Adipocyte (in vitro differentiated cells): ENCODE measurements at regions not wholly inside any gene's neighbourhood (a gene's known extent, or its start where the extent isn't known, plus 50 kb on each side); places are given as distances from the start of the nearest gene placed in this dataset.
A peak's percentile ranks its signal among the peaks of the same experiment; 100 is the strongest.
"Not testable (repeated sequence)": the region's sequence is repeated elsewhere in the genome, so short reads cannot be mapped to it uniquely, and the experiment has no call there.

Source experiments
- DNase-seq: peaks from one replicate; pipeline ENCODE4 v3.0.0-alpha.2; 2015; ENCODE audit warnings: low read depth
- H3K27me3 ChIP-seq: replicated peaks from 2 replicates; pipeline ENCODE4 v1.7.0; 2013; ENCODE audit warnings: mild to moderate bottlenecking, low read length, moderate library complexity; ENCODE audit not compliant: control insufficient read depth, insufficient read depth
- H3K36me3 ChIP-seq: 2 replicates; pipeline ENCODE4 v1.7.0; 2013; ENCODE audit warnings: low read length, mild to moderate bottlenecking, moderate library complexity; ENCODE audit not compliant: control insufficient read depth, insufficient read depth, severe bottlenecking
- H3K4me1 ChIP-seq: 2 replicates; pipeline ENCODE4 v1.7.0; 2013; ENCODE audit warnings: mild to moderate bottlenecking, low read length, moderate library complexity; ENCODE audit not compliant: control insufficient read depth, insufficient read depth
- H3K4me3 ChIP-seq: 2 replicates; pipeline ENCODE4 v1.7.0; 2013; ENCODE audit warnings: mild to moderate bottlenecking, low read length, moderate library complexity
- H3K9ac ChIP-seq: 2 replicates; pipeline ENCODE4 v1.7.0; 2013; ENCODE audit warnings: mild to moderate bottlenecking, low read length, moderate library complexity
- H3K9me3 ChIP-seq: 2 replicates; pipeline ENCODE4 v1.7.0; 2013; ENCODE audit warnings: mild to moderate bottlenecking, low read length, moderate library complexity; ENCODE audit not compliant: control insufficient read depth

DNA sequence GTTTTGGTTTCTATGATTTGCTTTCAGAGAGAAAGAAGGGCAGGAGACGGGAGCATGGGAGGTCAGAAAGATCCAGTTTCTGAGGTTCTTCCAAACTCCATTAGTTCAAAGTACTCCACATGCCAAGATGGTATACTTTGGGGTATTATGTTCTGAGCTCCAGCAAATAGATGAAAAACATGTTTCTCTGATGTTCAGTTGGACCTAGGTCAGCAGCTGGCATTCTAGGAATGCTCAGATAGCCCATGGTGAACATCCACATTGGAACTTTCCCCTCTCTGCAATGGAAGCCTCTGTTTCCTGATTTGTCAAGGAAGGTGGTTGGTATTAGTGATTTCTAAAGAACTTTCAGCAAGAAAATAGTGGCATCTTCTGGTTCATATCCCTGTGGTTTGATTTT, 257.5 kb downstream of the KTN1 start:
- Histone ChIP-seq H3K36me3 (no peaks in the 10 kb centered on the region), H3K4me3 (no peak overlapping the region), H3K9me3 (no peaks in the 10 kb centered on the region), H3K27me3 (peaks cover 6% of the 10 kb centered on the region), H3K4me1 (no peaks in the 10 kb centered on the region), H3K9ac (no peak overlapping the region)
- DNase-seq, result no peak

DNA sequence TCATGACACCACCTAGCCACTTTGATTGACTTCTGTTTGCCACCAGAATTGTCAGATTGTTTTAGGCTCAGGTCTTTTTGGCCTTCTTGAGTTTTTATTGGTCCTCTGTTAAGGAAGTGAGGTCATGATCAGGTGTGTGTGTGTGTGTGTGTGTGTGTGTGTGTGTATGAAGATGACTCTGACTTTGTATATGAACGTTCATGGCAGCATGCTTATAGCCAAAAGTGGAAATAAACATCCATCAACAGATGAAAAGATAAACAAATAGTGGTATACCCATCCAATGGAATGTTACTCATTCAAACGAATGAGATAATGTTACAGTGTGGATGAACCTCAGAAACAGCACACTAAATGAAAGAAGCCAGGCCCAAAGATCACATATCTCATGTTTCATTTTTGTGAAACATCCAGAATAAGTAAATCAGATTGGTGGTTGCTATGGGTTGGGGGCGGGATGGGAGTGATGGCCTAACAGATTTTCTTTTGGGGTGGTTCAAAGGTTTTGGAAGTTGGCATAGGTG, 258.6 kb downstream of the KTN1 start:
- DNase-seq, result no peak
- Histone ChIP-seq H3K4me3 (no peak overlapping the region), H3K36me3 (no peaks in the 10 kb centered on the region), H3K9ac (no peak overlapping the region), H3K4me1 (no peaks in the 10 kb centered on the region), H3K9me3 (no peaks in the 10 kb centered on the region), H3K27me3 (peaks cover 6% of the 10 kb centered on the region)

DNA sequence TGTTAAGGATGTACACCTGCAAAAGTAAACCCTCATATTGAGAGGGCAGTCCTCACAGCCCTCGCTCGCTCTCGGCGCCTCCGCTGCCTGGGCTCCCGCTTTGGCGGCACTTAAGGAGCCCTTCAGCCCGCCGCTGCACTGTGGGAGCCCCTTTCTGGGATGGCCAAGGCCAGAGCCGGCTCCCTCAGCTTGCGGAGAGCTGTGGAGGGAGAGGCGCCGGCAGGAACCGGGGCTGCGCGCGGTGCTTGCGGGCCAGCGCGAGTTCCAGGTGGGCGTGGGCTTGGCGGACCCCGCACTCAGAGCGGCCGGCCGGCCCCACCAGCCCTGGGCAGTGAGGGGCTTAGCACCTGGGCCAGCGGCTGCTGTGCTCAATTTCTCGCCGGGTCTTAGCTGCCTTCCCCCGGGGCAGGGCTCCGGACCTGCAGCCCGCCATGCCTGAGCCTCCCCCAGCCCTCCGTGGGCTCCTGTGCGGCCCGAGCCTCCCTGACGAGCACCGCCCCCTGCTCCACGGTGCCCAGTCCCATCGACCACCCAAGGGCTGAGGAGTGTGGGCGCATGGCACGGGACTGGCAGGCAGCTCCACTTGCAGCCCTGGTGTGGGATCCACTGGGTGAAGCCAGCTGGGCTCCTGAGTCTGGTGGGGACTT, 259.4 kb downstream of the KTN1 start:
- not testable (repeated sequence) for DNase-seq, H3K9ac ChIP-seq, H3K4me1 ChIP-seq, H3K4me3 ChIP-seq, H3K9me3 ChIP-seq, H3K36me3 ChIP-seq, H3K27me3 ChIP-seq

DNA sequence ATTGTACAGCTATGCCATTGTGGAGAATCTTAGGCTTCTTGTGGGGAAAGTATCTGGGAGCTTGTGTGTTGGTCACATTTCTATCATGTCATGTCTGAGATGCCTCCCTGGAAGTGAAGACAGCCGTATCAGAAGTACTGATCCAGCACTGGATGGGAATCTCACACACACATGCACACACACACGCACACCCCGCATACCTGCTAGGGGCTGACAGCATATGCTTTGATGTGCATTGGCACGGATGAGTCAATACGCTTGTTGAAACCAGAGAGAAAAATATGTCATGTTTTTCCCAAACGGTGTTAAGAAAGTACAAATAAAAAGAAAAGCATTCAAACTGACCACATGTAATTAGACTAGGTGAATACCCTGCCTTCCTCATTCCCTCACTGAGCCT, 260.8 kb downstream of the KTN1 start:
- DNase-seq, result no peak
- no peak overlapping the region for H3K4me3 ChIP-seq
- H3K27me3 ChIP-seq, result no peaks in the 10 kb centered on the region
- no peak overlapping the region for H3K9ac ChIP-seq
- no peaks in the 10 kb centered on the region for H3K36me3 ChIP-seq
- no peaks in the 10 kb centered on the region for H3K9me3 ChIP-seq
- H3K4me1 ChIP-seq, result peaks cover 2% of the 10 kb centered on the region

DNA sequence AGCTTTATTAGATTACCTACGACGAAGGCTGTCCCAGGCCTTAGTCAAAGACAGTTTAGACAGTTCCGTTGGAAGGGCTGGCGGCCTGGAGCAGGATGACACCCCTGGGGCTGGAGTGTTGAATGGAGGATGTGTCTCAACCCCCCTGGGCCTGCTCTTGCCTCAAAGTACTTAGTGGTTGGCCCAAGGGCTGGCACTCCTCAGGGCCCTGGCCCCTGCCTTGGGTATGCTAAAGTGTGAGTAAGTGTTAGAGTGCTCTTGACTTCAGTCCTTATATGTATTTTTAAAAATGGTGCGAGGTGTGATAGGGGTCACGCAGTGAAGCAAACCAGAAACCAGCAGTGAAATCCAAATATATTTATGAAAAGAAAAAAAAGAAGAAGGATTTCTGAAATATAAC, 261.6 kb downstream of the KTN1 start:
- Histone ChIP-seq H3K4me3 (no peak overlapping the region), H3K4me1 (peaks cover 10% of the 10 kb centered on the region), H3K9me3 (no peaks in the 10 kb centered on the region), H3K9ac (no peak overlapping the region), H3K27me3 (no peaks in the 10 kb centered on the region), H3K36me3 (no peaks in the 10 kb centered on the region)
- no peak for DNase-seq

DNA sequence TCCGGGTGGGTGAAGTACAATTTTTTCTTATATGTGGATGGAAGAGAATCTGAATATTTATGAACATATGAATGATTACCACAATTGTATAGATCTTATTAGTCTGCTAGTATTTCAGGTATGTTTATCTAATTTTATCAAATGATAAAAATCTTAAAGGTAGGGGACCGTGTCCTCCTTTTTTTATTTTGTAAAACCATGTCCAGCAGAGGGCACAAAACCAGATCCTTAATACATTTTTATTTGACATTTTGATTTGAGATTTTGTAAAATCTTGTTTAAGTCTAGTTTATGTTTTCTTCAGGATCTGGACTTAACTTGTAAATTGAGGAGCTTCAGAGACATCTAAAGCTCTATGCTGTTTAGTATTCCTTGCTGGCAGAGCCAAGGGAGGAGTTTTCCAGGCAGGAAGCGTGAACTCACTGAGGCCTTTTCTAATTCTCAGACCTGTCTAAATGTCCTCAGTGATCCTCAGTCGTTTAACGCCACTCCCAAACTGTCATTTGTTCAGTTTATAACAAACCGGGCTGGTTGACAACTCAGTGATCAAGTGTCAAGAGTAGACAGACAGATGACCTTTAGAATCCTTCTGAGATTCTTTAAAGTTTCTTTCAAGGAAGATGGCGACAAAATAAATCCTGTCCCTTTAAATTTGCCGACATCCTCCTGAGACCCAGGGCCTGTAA, 263.9 kb downstream of the KTN1 start:
- Histone ChIP-seq H3K9me3 (no peaks in the 10 kb centered on the region), H3K4me1 (peaks cover 28% of the 10 kb centered on the region), H3K4me3 (no peak overlapping the region), H3K9ac (no peak overlapping the region), H3K36me3 (no peaks in the 10 kb centered on the region), H3K27me3 (no peaks in the 10 kb centered on the region)
- DNase-seq, result peak; percentile 60

DNA sequence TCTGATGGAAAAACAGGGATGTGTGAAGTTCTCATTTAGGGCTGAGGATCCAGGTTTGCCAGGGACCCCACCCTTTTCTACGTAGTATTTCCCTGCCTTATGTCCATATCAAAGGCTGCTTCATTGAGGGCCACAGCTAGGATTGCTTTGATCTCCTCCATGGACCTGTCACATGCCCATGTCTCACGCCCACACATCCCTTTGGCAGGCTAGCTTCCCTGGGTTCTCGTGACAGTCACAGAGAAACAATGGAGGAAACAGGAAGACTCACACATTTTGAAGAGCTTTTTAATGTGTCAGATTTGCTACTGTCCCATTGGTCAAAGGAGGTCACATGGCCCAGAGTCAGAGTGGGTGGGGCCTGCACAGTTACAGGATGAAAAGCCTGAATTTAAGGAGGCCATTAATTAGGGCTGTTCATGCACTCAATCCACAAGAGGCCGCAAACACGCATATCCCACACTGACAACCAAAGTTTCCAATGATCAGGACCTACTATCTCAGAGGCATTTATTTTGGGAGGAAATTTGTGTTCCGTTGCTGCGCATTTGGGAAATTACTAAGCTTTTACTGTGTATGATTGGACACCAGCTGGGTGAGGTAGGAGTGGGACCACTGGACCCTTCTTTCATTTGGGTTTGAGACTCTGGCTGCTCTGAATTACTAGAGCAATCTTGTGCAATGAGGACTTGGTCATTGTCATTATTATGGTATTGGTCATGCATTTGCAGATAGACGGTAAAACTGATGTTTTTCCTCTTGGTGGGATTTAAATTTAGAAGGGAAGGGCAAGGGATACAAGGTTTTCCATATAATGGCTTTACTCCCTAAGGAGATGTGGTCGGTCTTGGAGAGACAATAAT, 266.2 kb downstream of the KTN1 start:
- no peak overlapping the region for H3K9ac ChIP-seq
- H3K36me3 ChIP-seq, result no peaks in the 10 kb centered on the region
- no peak overlapping the region for H3K4me3 ChIP-seq
- H3K4me1 ChIP-seq, result peaks cover 36% of the 10 kb centered on the region
- no peaks in the 10 kb centered on the region for H3K27me3 ChIP-seq
- H3K9me3 ChIP-seq, result no peaks in the 10 kb centered on the region
- DNase-seq, result no peak

DNA sequence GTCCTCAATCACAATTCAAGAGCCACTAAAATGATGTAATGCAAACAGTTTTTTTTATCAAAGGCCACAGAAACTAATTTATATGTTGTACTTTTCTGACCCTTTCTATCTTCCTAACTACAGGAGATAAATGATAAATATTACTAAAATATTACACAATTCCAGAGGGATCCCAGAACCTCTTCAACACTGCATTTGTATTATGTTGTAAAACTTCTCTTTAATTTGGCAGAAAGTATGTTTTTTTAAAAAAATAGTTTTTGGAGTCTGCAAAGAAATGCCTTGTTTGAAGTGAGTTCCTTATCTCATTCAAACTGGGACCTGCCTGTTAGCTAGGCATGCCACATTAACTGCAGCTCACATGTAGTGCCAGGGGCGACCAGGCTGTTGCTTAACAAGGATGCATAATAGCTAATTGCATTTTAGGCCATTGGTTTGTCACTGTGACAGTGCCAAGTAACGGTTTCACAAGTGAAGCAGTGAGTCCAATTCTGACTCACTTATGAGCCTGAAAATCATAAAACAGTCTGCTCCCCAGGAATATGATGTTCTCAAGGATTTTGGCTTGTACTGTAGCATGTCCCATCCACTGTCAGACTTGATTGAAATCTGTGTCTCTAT, 266.9 kb downstream of the KTN1 start:
- Histone ChIP-seq H3K9ac (no peak overlapping the region), H3K4me3 (no peak overlapping the region), H3K4me1 (peaks cover 44% of the 10 kb centered on the region), H3K9me3 (no peaks in the 10 kb centered on the region), H3K27me3 (no peaks in the 10 kb centered on the region), H3K36me3 (no peaks in the 10 kb centered on the region)
- DNase-seq, result peak; percentile 70

DNA sequence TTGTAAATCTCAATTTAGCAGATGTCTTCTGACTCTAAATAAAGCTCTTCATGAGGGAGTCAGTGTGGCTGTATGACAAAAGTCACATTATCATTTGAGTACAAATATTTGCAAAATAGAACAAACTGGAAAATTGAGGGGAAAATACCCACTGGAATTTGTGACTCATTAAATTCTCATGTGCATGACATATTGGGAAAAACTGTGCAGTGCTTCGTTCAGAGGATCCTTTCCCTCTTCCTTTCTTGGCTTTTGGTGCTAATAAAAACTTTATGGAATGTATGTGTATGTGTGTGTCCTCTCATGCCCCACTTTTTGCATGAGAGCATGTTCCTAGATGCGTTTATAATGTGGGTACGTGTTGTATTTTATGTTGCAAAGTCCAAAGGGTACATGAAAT, 267.8 kb downstream of the KTN1 start:
- DNase-seq, result peak; percentile 48
- Histone ChIP-seq H3K9ac (no peak overlapping the region), H3K4me1 (peaks cover 44% of the 10 kb centered on the region), H3K36me3 (no peaks in the 10 kb centered on the region), H3K9me3 (no peaks in the 10 kb centered on the region), H3K27me3 (no peaks in the 10 kb centered on the region), H3K4me3 (no peak overlapping the region)

DNA sequence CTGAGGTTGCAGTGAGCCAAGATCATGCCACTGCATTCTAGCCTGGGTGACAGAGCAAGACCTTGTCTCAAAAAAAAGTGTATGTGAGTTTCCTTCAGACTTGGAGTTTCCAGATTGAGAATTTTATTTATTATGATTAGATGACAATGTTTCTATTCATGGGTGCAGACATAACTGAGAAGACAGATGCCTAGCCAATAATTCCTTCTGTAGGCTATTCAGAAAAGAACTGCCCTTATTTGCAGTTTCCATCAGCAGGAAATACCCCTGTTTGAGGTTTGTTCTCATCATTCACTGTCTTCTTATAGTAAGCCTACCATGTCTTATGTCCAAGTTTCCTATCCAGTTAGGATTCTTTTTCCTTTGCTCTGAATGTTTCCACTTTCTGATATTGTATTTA, 269.0 kb downstream of the KTN1 start:
- Histone ChIP-seq H3K36me3 (no peaks in the 10 kb centered on the region), H3K27me3 (no peaks in the 10 kb centered on the region), H3K4me3 (no peak overlapping the region), H3K9ac (no peak overlapping the region), H3K4me1 (peaks cover 44% of the 10 kb centered on the region), H3K9me3 (no peaks in the 10 kb centered on the region)
- no peak for DNase-seq

DNA sequence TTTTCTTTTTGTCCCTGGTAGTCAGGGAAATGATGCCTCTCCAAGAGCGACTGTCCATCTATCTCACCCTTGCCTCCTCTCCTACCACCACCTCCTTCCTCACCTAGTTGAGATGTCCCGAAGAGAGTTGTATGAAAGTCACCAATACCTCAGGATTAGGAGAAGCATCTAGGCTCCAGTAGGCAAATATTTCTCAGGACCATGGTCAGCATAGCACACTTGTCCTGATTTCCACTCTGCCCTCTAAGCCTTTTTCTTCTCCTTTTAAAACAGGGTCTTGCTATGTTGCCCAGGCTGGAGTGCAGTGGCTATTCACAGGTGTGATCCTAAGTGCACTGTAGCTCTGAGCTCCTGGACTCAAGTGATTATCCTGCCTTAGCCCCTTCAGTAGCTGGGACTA, 268.4 kb upstream of the PELI2 start:
- Histone ChIP-seq H3K9ac (no peak overlapping the region), H3K36me3 (no peaks in the 10 kb centered on the region), H3K9me3 (no peaks in the 10 kb centered on the region), H3K4me1 (peaks cover 44% of the 10 kb centered on the region), H3K27me3 (no peaks in the 10 kb centered on the region), H3K4me3 (no peak overlapping the region)
- DNase-seq, result no peak
